Osteocyte (in vitro differentiated cells): ENCODE measurements at regions not wholly inside any gene's neighbourhood (a gene's known extent, or its start where the extent isn't known, plus 50 kb on each side); places are given as distances from the start of the nearest gene placed in this dataset.

Experiments used
- DNase-seq: peaks from one replicate; pipeline ENCODE4 v3.0.0; 2021; ENCODE audit warnings: mixed read lengths; ENCODE audit not compliant: unreplicated experiment; ENCODE audit errors: extremely low spot score
- H3K27ac Mint-ChIP-seq: one replicate; pipeline ENCODE4 v1.8.0; 2021; ENCODE audit warnings: mild to moderate bottlenecking, mixed read lengths; ENCODE audit not compliant: unreplicated experiment
- H3K27me3 Mint-ChIP-seq: one replicate; pipeline ENCODE4 v1.8.0; 2021; ENCODE audit warnings: mixed read lengths; ENCODE audit not compliant: unreplicated experiment
- H3K36me3 Mint-ChIP-seq: one replicate; pipeline ENCODE4 v1.8.0; 2021; ENCODE audit warnings: mixed read lengths; ENCODE audit not compliant: unreplicated experiment
- H3K4me1 Mint-ChIP-seq: one replicate; pipeline ENCODE4 v1.8.0; 2021; ENCODE audit warnings: mixed read lengths; ENCODE audit not compliant: unreplicated experiment
- H3K4me3 Mint-ChIP-seq: one replicate; pipeline ENCODE4 v1.8.0; 2021; ENCODE audit warnings: mild to moderate bottlenecking, moderate library complexity, mixed read lengths; ENCODE audit not compliant: unreplicated experiment
- H3K9me3 Mint-ChIP-seq: one replicate; pipeline ENCODE4 v1.8.0; 2021; ENCODE audit warnings: mixed read lengths; ENCODE audit not compliant: unreplicated experiment
- CTCF ChIP-seq: fragments of 200-600 bp; sonication (generic); IDR thresholded peaks from 2 replicates; pipeline ENCODE4 v1.5.0; 2021; ENCODE audit warnings: antibody characterized with exemption, mild to moderate bottlenecking, moderate library complexity

DNA sequence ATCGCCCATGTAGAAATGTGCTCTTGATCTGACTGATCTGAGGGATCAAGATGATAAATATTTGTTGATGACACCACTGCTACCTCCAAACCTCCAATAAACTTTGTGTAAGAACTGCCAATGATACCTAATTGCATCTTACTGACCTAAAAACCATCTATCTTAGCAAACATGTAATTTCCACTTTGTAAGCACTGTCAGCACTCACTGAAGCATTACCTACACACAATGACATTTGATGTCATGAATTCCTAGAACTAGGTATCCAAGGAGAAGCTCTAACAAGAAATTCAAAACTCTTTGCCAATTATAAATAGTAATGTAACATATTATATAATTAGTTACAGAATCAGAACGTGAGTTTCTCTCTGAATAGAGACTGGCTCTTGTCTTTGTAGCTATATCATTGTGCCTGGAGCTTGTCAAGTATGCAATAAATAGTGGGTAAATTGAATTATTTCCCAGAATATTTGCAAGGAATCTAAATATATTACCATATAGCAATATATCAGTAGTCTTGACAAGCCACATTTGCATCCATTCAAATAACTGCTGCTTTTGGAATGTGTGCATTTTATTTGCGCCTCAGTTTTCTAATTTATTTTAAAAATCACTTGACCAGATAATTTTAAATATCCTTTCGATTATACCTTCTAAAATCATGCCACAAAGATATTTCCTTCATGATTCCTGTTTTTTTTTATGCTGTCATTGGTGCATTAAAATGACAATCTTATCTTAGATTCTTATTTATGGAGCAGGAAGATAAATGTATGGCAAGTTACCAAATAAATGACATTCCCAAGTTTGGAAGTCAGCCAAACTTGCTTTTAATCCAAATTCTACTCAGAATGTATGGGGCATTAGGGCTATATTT lies 232.3 kb upstream of the NEIL3 start:
- H3K36me3 Mint-ChIP-seq, result no peaks in the 10 kb centered on the region
- H3K27me3 Mint-ChIP-seq, result peaks cover 11% of the 10 kb centered on the region
- DNase-seq, result no peak
- H3K27ac Mint-ChIP-seq, result no peak overlapping the region
- no peaks in the 10 kb centered on the region for H3K9me3 Mint-ChIP-seq
- no peak overlapping the region for H3K4me3 Mint-ChIP-seq
- no peaks in the 10 kb centered on the region for H3K4me1 Mint-ChIP-seq
- no peak for TF ChIP-seq CTCF

DNA sequence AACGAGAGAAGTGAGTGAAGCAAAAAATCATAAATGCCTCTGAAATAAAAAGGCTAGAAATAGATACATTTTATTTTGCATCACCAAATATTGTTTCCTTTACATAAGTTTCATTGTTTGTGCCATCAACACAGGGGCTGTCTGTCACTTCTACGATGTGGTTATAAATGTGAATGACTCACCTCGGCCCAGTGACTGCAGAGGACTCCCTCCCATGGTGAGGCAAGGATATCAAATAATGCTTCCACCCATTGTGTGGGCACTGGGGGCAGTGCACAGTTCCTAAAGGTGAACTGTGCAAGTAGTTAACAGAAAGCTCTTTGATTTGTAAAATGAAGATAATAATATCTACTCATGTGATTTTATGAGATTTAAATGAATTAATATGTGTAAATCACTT lies 230.3 kb upstream of the NEIL3 start:
- no peak overlapping the region for H3K4me3 Mint-ChIP-seq

GRCh38 chr4:177080388-177080787 lies 229.3 kb upstream of the NEIL3 start:
- TF ChIP-seq CTCF, result no peak
- Mint-ChIP-seq H3K27me3 (peaks cover 9% of the 10 kb centered on the region), H3K4me3 (no peak overlapping the region), H3K4me1 (no peaks in the 10 kb centered on the region), H3K27ac (no peak overlapping the region), H3K9me3 (peaks cover 4% of the 10 kb centered on the region), H3K36me3 (no peaks in the 10 kb centered on the region)
- DNase-seq, result no peak

More for the DNA sequence above, 230.3 kb upstream of the NEIL3 start:
- no peak for DNase-seq
- Mint-ChIP-seq H3K27me3 (peaks cover 11% of the 10 kb centered on the region), H3K36me3 (no peaks in the 10 kb centered on the region), H3K4me1 (no peaks in the 10 kb centered on the region), H3K27ac (no peak overlapping the region), H3K9me3 (no peaks in the 10 kb centered on the region)
- TF ChIP-seq CTCF, result no peak

DNA sequence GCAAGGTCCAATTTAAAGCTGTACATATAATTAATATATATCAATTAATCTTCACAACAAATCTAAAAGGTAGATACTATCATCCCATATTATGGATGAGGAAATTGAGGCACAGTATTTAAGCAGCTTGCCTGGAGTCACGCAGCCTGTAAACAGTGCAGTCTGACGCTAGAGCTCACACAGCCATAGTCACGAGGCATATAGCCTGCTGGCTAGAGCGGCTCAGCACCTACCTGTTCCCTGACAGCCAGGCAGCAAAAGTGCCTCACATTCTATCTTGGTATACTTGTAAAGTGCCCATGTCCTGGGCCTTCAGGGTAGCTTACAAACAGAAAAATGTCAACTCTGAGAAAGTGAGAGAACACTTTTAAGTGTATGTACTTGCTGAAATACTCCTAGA lies 222.6 kb upstream of the NEIL3 start:
- Mint-ChIP-seq H3K27me3 (peaks cover 20% of the 10 kb centered on the region), H3K4me3 (no peak overlapping the region), H3K9me3 (peaks cover 4% of the 10 kb centered on the region), H3K27ac (no peak overlapping the region), H3K4me1 (no peaks in the 10 kb centered on the region), H3K36me3 (no peaks in the 10 kb centered on the region)
- no peak for TF ChIP-seq CTCF
- DNase-seq, result no peak

- H3K4me1 Mint-ChIP-seq, result no peaks in the 10 kb centered on the region
- no peaks in the 10 kb centered on the region for H3K36me3 Mint-ChIP-seq
- H3K27ac Mint-ChIP-seq, result no peak overlapping the region
- DNase-seq, result no peak
- no peak overlapping the region for H3K4me3 Mint-ChIP-seq
- peaks cover 4% of the 10 kb centered on the region for H3K9me3 Mint-ChIP-seq
- no peak for TF ChIP-seq CTCF
- peaks cover 21% of the 10 kb centered on the region for H3K27me3 Mint-ChIP-seq
Measured at GRCh38 chr4:177087499-177087898, 222.2 kb upstream of the NEIL3 start.
